Right cardiac atrium (tissue), 5 donors: ENCODE measurements at regions not wholly inside any gene's neighbourhood (a gene's known extent, or its start where the extent isn't known, plus 50 kb on each side); places are given as distances from the start of the nearest gene placed in this dataset.
"Not testable (repeated sequence)": the region's sequence is repeated elsewhere in the genome, so short reads cannot be mapped to it uniquely, and the experiment has no call there.

Source experiments
- ATAC-seq, 2 donors: fragments of 200-7000 bp; cut with Tn5 transposase; one replicate each; pipeline versions ENCODE4 v1.8.0 to v1.9.1; 2020; ENCODE audit warnings: moderate library complexity in 2 of 2, mild to moderate bottlenecking in 1 of 2
- DNase-seq, 3 donors: peaks; one replicate each; pipeline ENCODE4 v3.0.0-alpha.2; 2020
- H3K27ac ChIP-seq: one replicate; pipeline ENCODE4 v1.5.1; 2013; ENCODE audit warnings: mild to moderate bottlenecking, low read length, control low read depth, moderate library complexity
- H3K27me3 ChIP-seq: one replicate; pipeline ENCODE4 v1.6.1; 2013; ENCODE audit not compliant: control insufficient read depth, insufficient read depth
- H3K4me1 ChIP-seq: one replicate; pipeline ENCODE4 v1.6.1; 2013; ENCODE audit warnings: low read length; ENCODE audit not compliant: control insufficient read depth, insufficient read depth
- H3K4me3 ChIP-seq: one replicate; pipeline ENCODE4 v1.5.1; 2013; ENCODE audit warnings: low read length, control low read depth
- H3K9me3 ChIP-seq: one replicate; pipeline ENCODE4 v1.6.1; 2013; ENCODE audit warnings: low read length; ENCODE audit not compliant: control insufficient read depth
- WGBS: extraction: QIAGEN DNeasy Blood & Tissue Kit; methylation state at CpG from one replicate; pipeline ENCODE4 v1.1.7; 2013; 5-methylcytosine and 5-hydroxymethylcytosine counted together
- intact Hi-C, 4 donors: fragments of 100-400 bp; cut with DNase I; formaldehyde crosslinking; loops; one replicate each; pipeline versions ENCODE4 v1.11.0 to v1.14.0; 2022 to 2023
- donor health status: healthy with polysubstance abuse.
- donor health status: DM: no; HTN: yes; CAD: no.
- donor health status: DM: no; HTN: no; CAD: no.
- donor health status: DM: no; HTN: yes; CAD: no; lungs with severe emphysema.
- donor health status: DM: yes; HTN: yes; CAD: no.

- WGBS: 69% methylated on average over 6 of the region's 6 CpGs
- H3K4me1 ChIP-seq: no peaks in the 10 kb centered on the region
- no peak overlapping the region for H3K27ac ChIP-seq
- H3K4me3 ChIP-seq: no peak overlapping the region
- no peak for DNase-seq
- no peak for ATAC-seq
- no peaks in the 10 kb centered on the region for H3K27me3 ChIP-seq
- no peaks in the 10 kb centered on the region for H3K9me3 ChIP-seq
- intact Hi-C loops: no loop called here
These were observed 244.1 kb upstream of the TBX18 start for GRCh38 chr6:85008296-85009009.

GRCh38 chr6:85006362-85006761 lies 242.0 kb upstream of the TBX18 start:
- ATAC-seq: no peak
- no peaks in the 10 kb centered on the region for H3K27me3 ChIP-seq
- no peaks in the 10 kb centered on the region for H3K4me1 ChIP-seq

GRCh38 chr6:85005494-85005893 lies 241.1 kb upstream of the TBX18 start:
- Histone ChIP-seq H3K27ac (no peak overlapping the region), H3K27me3 (no peaks in the 10 kb centered on the region), H3K4me3 (no peak overlapping the region), H3K9me3 (no peaks in the 10 kb centered on the region), H3K4me1 (no peaks in the 10 kb centered on the region)
- 68% methylated on average over 3 of the region's 3 CpGs for WGBS
- intact Hi-C loops: no loop called here
- ATAC-seq: no peak
- DNase-seq: no peak

More at GRCh38 chr6:85006362-85006761, 242.0 kb upstream of the TBX18 start:
- Histone ChIP-seq H3K4me3 (no peak overlapping the region), H3K9me3 (no peaks in the 10 kb centered on the region), H3K27ac (no peak overlapping the region)
- intact Hi-C loops: no loop called here
- DNase-seq: no peak

GRCh38 chr6:85004361-85004995 lies 240.1 kb upstream of the TBX18 start:
- DNase-seq (peak in 1 of 3 donors; percentile 49), ATAC-seq (peak; percentile 56 to 87)
- intact Hi-C loops: no loop called here
- Histone ChIP-seq H3K27me3 (no peaks in the 10 kb centered on the region), H3K4me3 (no peak overlapping the region), H3K9me3 (no peaks in the 10 kb centered on the region), H3K27ac (no peak overlapping the region), H3K4me1 (no peaks in the 10 kb centered on the region)
- WGBS: 60% methylated on average over 2 of the region's 2 CpGs

- WGBS: 60% methylated on average over 3 of the region's 3 CpGs
- Histone ChIP-seq H3K27me3 (no peaks in the 10 kb centered on the region), H3K4me3 (no peak overlapping the region), H3K9me3 (no peaks in the 10 kb centered on the region), H3K4me1 (no peaks in the 10 kb centered on the region), H3K27ac (no peak overlapping the region)
- ATAC-seq: peak in 1 of 2 donors; percentile 59
- DNase-seq: peak in 2 of 3 donors; percentile 37 to 63
- intact Hi-C loops: no loop called here
These were observed 238.4 kb upstream of the TBX18 start for GRCh38 chr6:85002847-85003246.

GRCh38 chr6:85000001-85000400 lies 235.6 kb upstream of the TBX18 start:
- Histone ChIP-seq H3K4me3 (no peak overlapping the region), H3K4me1 (no peaks in the 10 kb centered on the region), H3K27ac (no peak overlapping the region), H3K27me3 (no peaks in the 10 kb centered on the region), H3K9me3 (no peaks in the 10 kb centered on the region)
- ATAC-seq: no peak
- intact Hi-C loops: no loop called here
- DNase-seq: no peak
- 65% methylated on average over 2 of the region's 2 CpGs for WGBS

GRCh38 chr6:84998223-84998622 lies 233.8 kb upstream of the TBX18 start:
- WGBS: 0% methylated on average over 1 of the region's 1 CpG
- ATAC-seq: no peak
- intact Hi-C loops: no loop called here
- DNase-seq: no peak
- Histone ChIP-seq H3K4me3 (no peak overlapping the region), H3K9me3 (no peaks in the 10 kb centered on the region), H3K4me1 (no peaks in the 10 kb centered on the region), H3K27ac (no peak overlapping the region), H3K27me3 (no peaks in the 10 kb centered on the region)

- H3K9me3 ChIP-seq, intact Hi-C loops, H3K4me3 ChIP-seq, H3K27ac ChIP-seq, H3K27me3 ChIP-seq, ATAC-seq, H3K4me1 ChIP-seq, DNase-seq: not testable (repeated sequence)
- 68% methylated on average over 1 of the region's 1 CpG for WGBS
These were observed 224.4 kb upstream of the TBX18 start for GRCh38 chr6:84988766-84989165.

GRCh38 chr6:84985490-84985889 lies 221.1 kb upstream of the TBX18 start:
- H3K27ac ChIP-seq, H3K9me3 ChIP-seq, intact Hi-C loops, H3K27me3 ChIP-seq, H3K4me1 ChIP-seq, DNase-seq, H3K4me3 ChIP-seq, ATAC-seq: not testable (repeated sequence)
- 92% methylated on average over 3 of the region's 3 CpGs for WGBS

GRCh38 chr6:84979541-84979940 lies 215.1 kb upstream of the TBX18 start:
- Histone ChIP-seq H3K4me1 (no peaks in the 10 kb centered on the region), H3K27me3 (no peaks in the 10 kb centered on the region), H3K4me3 (no peak overlapping the region), H3K27ac (no peak overlapping the region), H3K9me3 (no peaks in the 10 kb centered on the region)
- intact Hi-C loops: no loop called here
- ATAC-seq: no peak
- no peak for DNase-seq
- 43% methylated on average over 1 of the region's 1 CpG for WGBS

- H3K9me3 ChIP-seq: no peaks in the 10 kb centered on the region
- intact Hi-C loops: no loop called here
- WGBS: 56% methylated on average over 1 of the region's 1 CpG
- no peak overlapping the region for H3K4me3 ChIP-seq
- H3K4me1 ChIP-seq: no peaks in the 10 kb centered on the region
- ATAC-seq (no peak), DNase-seq (no peak)
- H3K27me3 ChIP-seq: no peaks in the 10 kb centered on the region
- no peak overlapping the region for H3K27ac ChIP-seq
These were observed 212.9 kb upstream of the TBX18 start for GRCh38 chr6:84977363-84977705.
